GM10266 (cell line): ENCODE measurements at regions not wholly inside any gene's neighbourhood (a gene's known extent, or its start where the extent isn't known, plus 50 kb on each side); places are given as distances from the start of the nearest gene placed in this dataset.

Experiments
- DNase-seq: peaks from one replicate; pipeline ENCODE4 v3.0.0; 2012; ENCODE audit errors: extremely low spot score
- CTCF ChIP-seq: IDR thresholded peaks from 2 replicates; pipeline ENCODE4 v1.5.1; 2012; ENCODE audit warnings: mild to moderate bottlenecking, low read depth; ENCODE audit not compliant: control insufficient read depth, insufficient read depth; ENCODE audit errors: missing control alignments

DNA sequence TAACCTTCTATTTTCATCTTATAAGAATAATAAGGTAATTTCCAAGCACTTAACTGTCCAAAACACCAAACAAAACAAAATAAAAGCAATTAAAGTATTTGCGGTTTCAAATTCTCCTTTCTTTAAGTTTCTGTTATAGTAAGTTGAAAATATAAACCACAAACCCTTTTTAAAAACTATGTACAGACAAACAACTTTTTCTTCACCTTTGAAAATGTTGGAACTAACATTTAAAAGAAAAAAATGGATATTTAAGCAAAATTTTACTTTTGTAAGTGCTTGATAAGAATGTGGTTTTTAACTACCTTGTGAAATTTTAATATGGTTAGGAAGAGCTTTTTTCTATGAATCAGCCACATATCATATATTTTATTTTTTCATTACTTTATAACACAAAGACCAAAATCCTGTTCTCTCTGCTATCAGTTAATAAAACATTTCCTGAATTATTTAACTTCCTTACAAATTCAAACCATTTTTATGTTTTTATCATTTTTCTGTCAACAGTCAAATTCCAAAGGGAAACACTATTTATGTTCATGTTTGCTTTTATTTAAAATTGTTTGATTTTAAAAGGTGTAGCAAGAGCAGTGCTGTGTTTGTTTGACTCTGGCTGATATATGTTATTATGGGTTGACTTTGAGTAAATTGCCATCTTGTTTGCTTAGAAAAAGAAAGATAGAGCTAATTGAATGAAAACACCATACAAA lies 554.1 kb upstream of the KLHL1 start:
- no peak for DNase-seq

DNA sequence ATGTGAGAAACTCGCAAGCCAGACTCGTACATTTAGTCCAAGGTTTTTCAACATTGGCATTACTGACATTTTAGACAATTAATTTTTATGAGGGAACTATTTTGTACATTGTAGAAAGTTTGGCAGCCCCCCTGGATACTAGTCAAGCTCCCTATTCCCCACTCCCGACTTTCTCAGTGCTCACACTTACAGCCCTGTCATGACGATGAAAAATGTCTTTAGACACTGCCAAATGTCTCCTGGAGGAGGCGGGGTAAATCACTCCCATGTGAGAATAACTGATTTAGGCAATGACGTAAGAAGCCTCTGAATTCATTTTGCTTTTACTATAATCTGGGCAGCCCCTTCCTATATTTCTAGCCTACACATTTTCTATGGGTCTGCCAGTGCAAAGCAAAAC lies 535.8 kb upstream of the KLHL1 start:
- no peak for DNase-seq
- TF ChIP-seq CTCF, result no peak

More for the DNA sequence above, 554.1 kb upstream of the KLHL1 start:
- TF ChIP-seq CTCF, result no peak

DNA sequence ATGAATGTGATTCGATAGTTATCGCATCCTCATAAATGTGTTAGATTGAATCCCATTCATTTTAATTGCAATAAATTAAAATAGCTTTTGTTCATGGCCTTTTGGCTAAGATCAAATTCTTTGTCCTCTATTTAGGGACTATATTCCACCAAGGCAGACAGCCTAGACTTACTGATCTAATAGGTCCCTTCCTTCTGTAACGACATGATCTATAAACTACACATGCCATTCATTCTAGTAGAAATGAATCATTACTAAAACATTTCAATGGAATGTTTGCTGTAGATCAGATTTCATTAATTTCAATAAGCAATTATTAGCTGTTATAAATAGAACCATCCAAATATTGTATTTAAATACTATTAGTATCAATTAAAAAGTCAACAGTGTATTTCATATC lies 526.6 kb upstream of the KLHL1 start:
- no peak for DNase-seq
- TF ChIP-seq CTCF, result no peak

DNA sequence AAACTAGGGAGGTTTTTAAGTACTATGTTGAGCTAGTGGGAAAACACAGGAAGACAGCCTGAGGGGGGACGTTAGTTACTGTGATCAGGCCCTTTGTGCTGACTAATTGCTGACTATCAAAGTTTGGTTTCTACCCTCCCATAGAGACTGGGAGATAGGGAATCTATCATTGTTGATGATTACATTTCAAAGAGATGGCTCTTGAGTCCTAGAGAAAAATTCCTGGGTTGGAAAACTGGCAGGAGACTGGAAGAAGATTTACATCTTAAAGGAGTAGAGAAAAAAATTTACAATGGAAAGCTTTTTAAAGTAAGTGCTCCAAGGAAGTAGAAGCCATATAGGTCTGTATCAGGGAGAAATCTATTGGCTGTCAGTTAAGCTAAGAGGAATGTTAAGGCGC lies 522.0 kb upstream of the KLHL1 start:
- DNase-seq, result no peak
- no peak for TF ChIP-seq CTCF

GRCh38 chr13:70623239-70623638 lies 515.0 kb upstream of the KLHL1 start:
- DNase-seq, result peak; percentile 5
- peak; percentile 40 for TF ChIP-seq CTCF

- DNase-seq, result no peak
- no peak for TF ChIP-seq CTCF
Observed at GRCh38 chr13:70622796-70623195, 514.5 kb upstream of the KLHL1 start.

GRCh38 chr13:70619936-70620335 lies 511.7 kb upstream of the KLHL1 start:
- DNase-seq, result no peak
- TF ChIP-seq CTCF, result no peak
